Keratinocyte (primary cell): ENCODE measurements at regions not wholly inside any gene's neighbourhood (a gene's known extent, or its start where the extent isn't known, plus 50 kb on each side); places are given as distances from the start of the nearest gene placed in this dataset.
A peak's percentile ranks its signal among the peaks of the same experiment; 100 is the strongest.
"Not testable (repeated sequence)": the region's sequence is repeated elsewhere in the genome, so short reads cannot be mapped to it uniquely, and the experiment has no call there.

ENCODE experiments used
- DNase-seq: peaks from one replicate; pipeline ENCODE4 v3.0.0-alpha.2; 2011; ENCODE audit warnings: low read depth, missing footprints, low spot score
- FAIRE-seq: peaks from 2 replicates; lab custom pipeline; 2011; peaks lifted over from hg19 to GRCh38; lab: Jason Lieb, UNC
- H2AFZ ChIP-seq: 2 replicates; pipeline ENCODE4 v1.6.0; 2012; ENCODE audit warnings: low read length, control low read depth, inconsistent platforms; ENCODE audit not compliant: control insufficient read depth
- H3K27ac ChIP-seq: 2 replicates; pipeline ENCODE4 v1.5.1; 2011; ENCODE audit warnings: low read length; ENCODE audit not compliant: control insufficient read depth, insufficient read depth
- H3K27me3 ChIP-seq: 3 replicates; pipeline ENCODE4 v1.6.0; 2011; ENCODE audit warnings: low read length; ENCODE audit not compliant: control insufficient read depth, insufficient read depth; ENCODE audit errors: extremely low read depth
- H3K36me3 ChIP-seq, 2 experiments: 2 replicates in 1 of 2; 3 replicates in 1 of 2; pipeline ENCODE4 v1.5.1; 2011; ENCODE audit warnings: low read length in 2 of 2, mild to moderate bottlenecking in 1 of 2; ENCODE audit not compliant: control insufficient read depth in 2 of 2, insufficient read depth in 2 of 2; ENCODE audit errors: extremely low read depth in 1 of 2
- H3K4me1 ChIP-seq: 3 replicates; pipeline ENCODE4 v1.5.1; 2011; ENCODE audit warnings: low read length; ENCODE audit not compliant: control insufficient read depth, insufficient read depth; ENCODE audit errors: extremely low read depth
- H3K4me2 ChIP-seq: 3 replicates; pipeline ENCODE4 v1.6.0; 2011; ENCODE audit warnings: low read depth, low read length; ENCODE audit not compliant: control insufficient read depth, insufficient read depth; ENCODE audit errors: extremely low read depth
- H3K4me3 ChIP-seq, 3 experiments: fragments of 200-600 bp in 1 of 3; sonication (generic) in 1 of 3; 2 replicates in 2 of 3; 3 replicates in 1 of 3; pipeline ENCODE4 v1.5.1; 2011 to 2016; ENCODE audit warnings: low read length in 3 of 3, mild to moderate bottlenecking in 3 of 3, control low read depth in 2 of 3, inconsistent platforms in 1 of 3, low read depth in 1 of 3, mixed read lengths in 1 of 3, mixed run types in 1 of 3, moderate library complexity in 1 of 3; ENCODE audit not compliant: control insufficient read depth in 2 of 3, insufficient read depth in 2 of 3; ENCODE audit errors: extremely low read depth in 1 of 3
- H3K79me2 ChIP-seq: 2 replicates; pipeline ENCODE4 v1.6.0; 2012; ENCODE audit warnings: low read length; ENCODE audit not compliant: control insufficient read depth, insufficient read depth
- H3K9ac ChIP-seq: 3 replicates; pipeline ENCODE4 v1.6.0; 2011; ENCODE audit warnings: low read length; ENCODE audit not compliant: control insufficient read depth, insufficient read depth; ENCODE audit errors: extremely low read depth
- H3K9me1 ChIP-seq: 3 replicates; pipeline ENCODE4 v1.6.0; 2011; ENCODE audit warnings: low read length; ENCODE audit not compliant: control insufficient read depth, insufficient read depth; ENCODE audit errors: extremely low read depth
- H3K9me3 ChIP-seq: 2 replicates; pipeline ENCODE4 v1.5.1; 2012; ENCODE audit warnings: low read depth, low read length; ENCODE audit not compliant: control insufficient read depth
- H4K20me1 ChIP-seq: 3 replicates; pipeline ENCODE4 v1.6.0; 2011; ENCODE audit warnings: low read length; ENCODE audit not compliant: control insufficient read depth, insufficient read depth; ENCODE audit errors: extremely low read depth
- EZH2 ChIP-seq: IDR thresholded peaks from one replicate; pipeline ENCODE4 v1.6.1; 2012; ENCODE audit warnings: inconsistent platforms, mild to moderate bottlenecking, low read length, moderate library complexity
- dilution Hi-C: fragments of 300-500 bp; cut with MboI; formaldehyde crosslinking; loops from one replicate; pipeline ENCODE4 v1.7.0; 2020; ENCODE audit warnings: low sequenced_read_pairs; ENCODE audit not compliant: extremely low pct_ligation_motif_present
- TF ChIP-seq, protein P1 (sequence below), 3 experiments: IDR thresholded peaks in 1 of 3; conservative IDR thresholded peaks in 1 of 3; optimal IDR thresholded peaks in 1 of 3; 2 replicates in 2 of 3; 3 replicates in 1 of 3; pipeline versions ENCODE3 to v1.5.1; 2011; ENCODE audit warnings: low read length in 3 of 3, mild to moderate bottlenecking in 3 of 3, moderate library complexity in 2 of 3, control low read depth in 1 of 3, inconsistent platforms in 1 of 3; ENCODE audit not compliant: insufficient read depth in 2 of 3; ENCODE audit errors: extremely low read depth in 1 of 3

- Histone ChIP-seq H3K36me3 (no peaks in the 10 kb centered on the region), H3K4me3 (no peak overlapping the region), H3K9me3 (no peaks in the 10 kb centered on the region), H3K27me3 (no peaks in the 10 kb centered on the region), H3K79me2 (no peaks in the 10 kb centered on the region), H3K9me1 (no peaks in the 10 kb centered on the region), H4K20me1 (no peaks in the 10 kb centered on the region), H3K27ac (no peak overlapping the region), H3K4me2 (no peak overlapping the region), H3K9ac (no peak overlapping the region), H3K4me1 (no peaks in the 10 kb centered on the region), H2AFZ (no peak overlapping the region)
- FAIRE-seq (no peak), DNase-seq (no peak)
- dilution Hi-C loops, result no loop called here
- TF ChIP-seq, protein P1, sequence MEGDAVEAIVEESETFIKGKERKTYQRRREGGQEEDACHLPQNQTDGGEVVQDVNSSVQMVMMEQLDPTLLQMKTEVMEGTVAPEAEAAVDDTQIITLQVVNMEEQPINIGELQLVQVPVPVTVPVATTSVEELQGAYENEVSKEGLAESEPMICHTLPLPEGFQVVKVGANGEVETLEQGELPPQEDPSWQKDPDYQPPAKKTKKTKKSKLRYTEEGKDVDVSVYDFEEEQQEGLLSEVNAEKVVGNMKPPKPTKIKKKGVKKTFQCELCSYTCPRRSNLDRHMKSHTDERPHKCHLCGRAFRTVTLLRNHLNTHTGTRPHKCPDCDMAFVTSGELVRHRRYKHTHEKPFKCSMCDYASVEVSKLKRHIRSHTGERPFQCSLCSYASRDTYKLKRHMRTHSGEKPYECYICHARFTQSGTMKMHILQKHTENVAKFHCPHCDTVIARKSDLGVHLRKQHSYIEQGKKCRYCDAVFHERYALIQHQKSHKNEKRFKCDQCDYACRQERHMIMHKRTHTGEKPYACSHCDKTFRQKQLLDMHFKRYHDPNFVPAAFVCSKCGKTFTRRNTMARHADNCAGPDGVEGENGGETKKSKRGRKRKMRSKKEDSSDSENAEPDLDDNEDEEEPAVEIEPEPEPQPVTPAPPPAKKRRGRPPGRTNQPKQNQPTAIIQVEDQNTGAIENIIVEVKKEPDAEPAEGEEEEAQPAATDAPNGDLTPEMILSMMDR (optimal IDR thresholded peaks at IDR 0.05 in 1 of 3, IDR thresholded peaks at IDR 0.05 in 1 of 3, conservative IDR thresholded peaks at IDR 0.05 in 1 of 3; ENCODE audit: extremely low read depth in 1 of 3, insufficient read depth in 2 of 3, low read length in 3 of 3), result no peak
- no peak for TF ChIP-seq EZH2
Observed at GRCh38 chr20:29430531-29430930, 1826.9 kb upstream of the DEFB115 start.

- H3K9me1 ChIP-seq, H2AFZ ChIP-seq, H3K36me3 ChIP-seq, H3K9me3 ChIP-seq, H3K27ac ChIP-seq, H3K4me2 ChIP-seq, FAIRE-seq, H4K20me1 ChIP-seq, H3K9ac ChIP-seq, DNase-seq, dilution Hi-C loops, H3K79me2 ChIP-seq, H3K27me3 ChIP-seq, H3K4me1 ChIP-seq, H3K4me3 ChIP-seq: not testable (repeated sequence)
Observed at GRCh38 chr20:29440721-29441120, 1816.7 kb upstream of the DEFB115 start.

- H3K4me1 ChIP-seq, DNase-seq, H3K4me2 ChIP-seq, H3K9me1 ChIP-seq, H3K79me2 ChIP-seq, H3K36me3 ChIP-seq, H3K27ac ChIP-seq, H3K4me3 ChIP-seq, H2AFZ ChIP-seq, H3K9me3 ChIP-seq, H3K9ac ChIP-seq, H3K27me3 ChIP-seq, FAIRE-seq, H4K20me1 ChIP-seq, dilution Hi-C loops: not testable (repeated sequence)
- TF ChIP-seq, protein P1 (optimal IDR thresholded peaks at IDR 0.05 in 1 of 3, IDR thresholded peaks at IDR 0.05 in 1 of 3, conservative IDR thresholded peaks at IDR 0.05 in 1 of 3; ENCODE audit: extremely low read depth in 1 of 3, insufficient read depth in 2 of 3, low read length in 3 of 3), result peak in 2 of 3 experiments; percentile 16 to 31
Observed at GRCh38 chr20:29443206-29443781, 1814.2 kb upstream of the DEFB115 start.
